Natural killer cell (primary cell): ENCODE measurements at regions not wholly inside any gene's neighbourhood (a gene's known extent, or its start where the extent isn't known, plus 50 kb on each side); places are given as distances from the start of the nearest gene placed in this dataset.

Experiments
- ATAC-seq, 3 donors: fragments of 150-1000 bp in 2 of 3; fragments of 200-7000 bp in 1 of 3; cut with Tn5 transposase; 1 replicate in 1 of 3; 2 replicates in 2 of 3; pipeline ENCODE4 v1.10.0; 2021; ENCODE audit warnings: mild to moderate bottlenecking in 2 of 3, moderate library complexity in 2 of 3
- DNase-seq, 2 donors: peaks; one replicate each; pipeline versions ENCODE4 v3.0.0 to v3.0.0-alpha.2; 2013 to 2021; ENCODE audit warnings: mixed read lengths in 1 of 2
- H3K27ac ChIP-seq: one replicate; pipeline ENCODE4 v1.5.1; 2013; ENCODE audit warnings: mild to moderate bottlenecking, low read length
- H3K27me3 ChIP-seq: one replicate; pipeline ENCODE4 v1.6.1; 2013; ENCODE audit warnings: low read length; ENCODE audit not compliant: control insufficient read depth, insufficient read depth
- H3K36me3 ChIP-seq: one replicate; pipeline ENCODE4 v1.6.1; 2013; ENCODE audit warnings: low read length; ENCODE audit not compliant: control insufficient read depth, insufficient read depth
- H3K4me1 ChIP-seq: one replicate; pipeline ENCODE4 v1.6.1; 2013; ENCODE audit warnings: low read length; ENCODE audit not compliant: control insufficient read depth, insufficient read depth
- H3K4me3 ChIP-seq: one replicate; pipeline ENCODE4 v1.5.1; 2013; ENCODE audit warnings: low read length
- H3K9me3 ChIP-seq: one replicate; pipeline ENCODE4 v1.6.1; 2013; ENCODE audit warnings: low read length; ENCODE audit not compliant: control insufficient read depth, insufficient read depth
- H3K27ac Mint-ChIP-seq, 2 donors: one replicate each; pipeline ENCODE4 v1.8.0; 2022; ENCODE audit warnings: mild to moderate bottlenecking in 2 of 2, mixed read lengths in 2 of 2, moderate library complexity in 1 of 2
- H3K27me3 Mint-ChIP-seq, 2 donors: one replicate each; pipeline ENCODE4 v1.8.0; 2022; ENCODE audit warnings: low read depth in 2 of 2, mixed read lengths in 2 of 2
- H3K36me3 Mint-ChIP-seq: one replicate; pipeline ENCODE4 v1.8.0; 2022; ENCODE audit warnings: mixed read lengths
- H3K4me1 Mint-ChIP-seq, 2 donors: one replicate each; pipeline ENCODE4 v1.8.0; 2022; ENCODE audit warnings: mixed read lengths in 2 of 2
- H3K4me3 Mint-ChIP-seq: one replicate; pipeline ENCODE4 v1.8.0; 2022; ENCODE audit warnings: mild to moderate bottlenecking, moderate library complexity, mixed read lengths
- H3K9me3 Mint-ChIP-seq, 2 donors: one replicate each; pipeline ENCODE4 v1.8.0; 2022; ENCODE audit warnings: mixed read lengths in 2 of 2
- WGBS: methylation state at CpG from one replicate; pipeline ENCODE4 v1.1.7; 2013; ENCODE audit warnings: missing lambda C conversion rate; ENCODE audit not compliant: insufficient coverage; 5-methylcytosine and 5-hydroxymethylcytosine counted together
- intact Hi-C: fragments of 100-400 bp; cut with micrococcal nuclease; formaldehyde crosslinking; loops from one replicate; pipeline ENCODE4 v1.14.2; 2022
- TF ChIP-seq, protein P1 (sequence below): fragments of 200-600 bp; IDR thresholded peaks from one replicate; pipeline ENCODE4 v1.8.0; 2022; ENCODE audit warnings: antibody characterized with exemption

DNA sequence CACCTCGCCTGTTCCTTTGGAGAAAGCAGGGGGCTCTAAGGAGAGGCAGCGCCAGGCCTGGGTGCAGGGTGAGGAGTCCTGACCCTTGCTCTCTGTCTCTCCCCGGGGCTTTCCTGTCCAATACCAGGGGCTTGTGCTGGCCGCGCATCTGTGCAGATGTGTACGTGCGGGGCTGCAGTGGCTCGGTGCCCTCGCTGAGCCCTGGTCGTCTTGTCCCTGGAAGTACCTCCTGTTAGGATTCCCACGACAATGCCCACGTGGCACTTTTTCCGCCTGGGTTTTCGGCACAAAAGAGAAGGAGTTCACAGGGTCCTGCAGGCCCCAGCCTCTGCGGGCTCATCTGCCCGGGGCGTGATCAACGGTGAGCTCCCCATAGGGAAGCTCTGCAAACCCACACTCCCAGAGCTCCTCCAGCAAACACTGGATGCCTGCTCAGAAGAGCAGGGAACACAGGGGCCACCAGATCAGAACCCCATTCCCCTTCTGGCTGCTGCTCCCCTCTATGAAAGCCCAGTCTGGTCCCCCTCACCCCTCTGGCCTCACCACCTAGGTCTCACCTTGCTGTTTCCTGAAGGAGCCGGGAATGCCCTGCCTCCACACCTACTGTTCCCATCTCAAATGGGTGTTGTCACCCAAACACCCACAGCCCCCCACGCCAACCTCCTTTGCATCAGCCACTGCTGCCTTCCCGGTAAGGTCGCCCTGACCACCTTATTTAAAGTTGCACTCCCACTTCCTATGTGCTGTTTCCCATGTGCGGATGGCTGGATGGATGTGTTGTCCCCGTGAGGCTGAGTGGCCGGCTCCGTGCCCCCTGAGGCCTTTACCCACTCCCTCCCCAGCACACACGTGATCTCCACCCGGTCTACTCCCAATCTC, 62.6 kb upstream of the PRR20G start:
- Mint-ChIP-seq H3K27ac (no peak overlapping the region), H3K27me3 (peaks cover 15 to 34% of the 10 kb centered on the region in 2 donors), H3K4me1 (no peaks in the 10 kb centered on the region), H3K9me3 (peaks cover 0 to 2% of the 10 kb centered on the region in 2 donors), H3K36me3 (no peaks in the 10 kb centered on the region), H3K4me3 (no peak overlapping the region)
- Histone ChIP-seq H3K4me3 (no peak overlapping the region), H3K9me3 (no peaks in the 10 kb centered on the region), H3K27ac (no peak overlapping the region), H3K4me1 (no peaks in the 10 kb centered on the region), H3K27me3 (no peaks in the 10 kb centered on the region), H3K36me3 (no peaks in the 10 kb centered on the region)
- ATAC-seq (peak in 1 of 3 donors; percentile 4), DNase-seq (no peak)
- TF ChIP-seq, protein P1, sequence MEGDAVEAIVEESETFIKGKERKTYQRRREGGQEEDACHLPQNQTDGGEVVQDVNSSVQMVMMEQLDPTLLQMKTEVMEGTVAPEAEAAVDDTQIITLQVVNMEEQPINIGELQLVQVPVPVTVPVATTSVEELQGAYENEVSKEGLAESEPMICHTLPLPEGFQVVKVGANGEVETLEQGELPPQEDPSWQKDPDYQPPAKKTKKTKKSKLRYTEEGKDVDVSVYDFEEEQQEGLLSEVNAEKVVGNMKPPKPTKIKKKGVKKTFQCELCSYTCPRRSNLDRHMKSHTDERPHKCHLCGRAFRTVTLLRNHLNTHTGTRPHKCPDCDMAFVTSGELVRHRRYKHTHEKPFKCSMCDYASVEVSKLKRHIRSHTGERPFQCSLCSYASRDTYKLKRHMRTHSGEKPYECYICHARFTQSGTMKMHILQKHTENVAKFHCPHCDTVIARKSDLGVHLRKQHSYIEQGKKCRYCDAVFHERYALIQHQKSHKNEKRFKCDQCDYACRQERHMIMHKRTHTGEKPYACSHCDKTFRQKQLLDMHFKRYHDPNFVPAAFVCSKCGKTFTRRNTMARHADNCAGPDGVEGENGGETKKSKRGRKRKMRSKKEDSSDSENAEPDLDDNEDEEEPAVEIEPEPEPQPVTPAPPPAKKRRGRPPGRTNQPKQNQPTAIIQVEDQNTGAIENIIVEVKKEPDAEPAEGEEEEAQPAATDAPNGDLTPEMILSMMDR = no peak
- intact Hi-C loops = no loop called here
- 70% methylated on average over 28 of the region's 28 CpGs for WGBS

DNA sequence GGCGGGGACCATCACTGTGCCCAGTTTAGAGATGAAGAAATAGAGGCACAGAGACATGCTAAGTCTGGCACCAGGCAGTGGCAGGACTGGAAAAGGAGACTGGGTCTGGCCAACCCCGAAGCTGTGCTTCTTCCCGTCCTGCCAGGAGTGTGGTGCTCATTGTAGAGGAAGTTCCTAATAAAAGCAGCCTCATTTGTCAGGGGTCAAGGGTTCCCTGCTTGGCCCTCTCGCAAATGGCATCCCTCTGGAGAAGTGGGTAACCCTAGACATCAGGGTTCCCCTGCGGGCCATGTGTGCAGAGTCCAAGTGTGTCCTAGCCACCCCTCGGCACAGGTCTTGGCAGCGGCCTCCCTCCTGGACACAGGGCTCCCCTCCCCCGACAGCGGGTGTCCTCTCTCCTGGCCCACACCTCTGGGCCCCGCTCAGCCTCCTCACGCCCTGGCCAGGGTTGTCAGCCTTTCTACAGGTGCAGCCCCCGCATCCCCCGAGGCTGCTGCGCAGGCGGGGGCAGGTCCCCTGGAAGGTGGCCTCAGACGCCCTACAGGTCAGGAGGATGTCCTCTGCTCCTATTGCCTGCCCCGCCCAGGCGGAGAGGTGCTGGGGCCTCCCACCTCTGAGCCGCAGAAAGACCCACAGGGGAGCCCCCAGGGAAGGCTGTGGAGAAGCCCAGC, 61.8 kb upstream of the PRR20G start:
- Histone ChIP-seq H3K27ac (no peak overlapping the region), H3K9me3 (no peaks in the 10 kb centered on the region), H3K4me3 (no peak overlapping the region), H3K27me3 (no peaks in the 10 kb centered on the region), H3K36me3 (no peaks in the 10 kb centered on the region), H3K4me1 (no peaks in the 10 kb centered on the region)
- intact Hi-C loops = no loop called here
- H3K36me3 Mint-ChIP-seq = no peaks in the 10 kb centered on the region
- H3K27me3 Mint-ChIP-seq = peaks cover 15 to 34% of the 10 kb centered on the region in 2 donors
- no peak overlapping the region for H3K27ac Mint-ChIP-seq
- H3K4me3 Mint-ChIP-seq = no peak overlapping the region
- DNase-seq (no peak), ATAC-seq (peak in 1 of 3 donors; percentile 38)
- no peaks in the 10 kb centered on the region for H3K4me1 Mint-ChIP-seq
- H3K9me3 Mint-ChIP-seq = peaks cover 0 to 2% of the 10 kb centered on the region in 2 donors
- WGBS = 71% methylated on average over 19 of the region's 19 CpGs
- TF ChIP-seq, protein P1 = no peak

DNA sequence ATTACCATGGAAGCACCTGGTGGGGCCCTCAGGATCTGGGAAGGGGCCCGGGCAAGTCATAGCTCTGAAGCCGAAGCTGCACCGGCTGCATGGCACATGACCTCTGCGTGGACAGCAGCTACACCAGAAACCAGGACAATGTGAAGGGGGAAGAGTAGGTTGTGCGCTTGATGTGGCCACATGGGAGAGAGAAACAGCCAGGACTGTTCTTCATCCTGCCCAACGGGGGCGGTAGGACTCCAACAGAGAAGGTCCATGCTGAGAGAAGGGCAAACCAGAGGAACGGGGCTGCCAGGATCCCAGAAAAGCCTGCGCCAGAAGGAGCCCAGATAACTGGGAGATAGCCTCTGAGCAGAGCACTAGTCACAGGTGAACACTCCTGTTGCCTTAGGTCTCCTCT, 54.9 kb upstream of the PRR20G start:
- no peak for DNase-seq
- intact Hi-C loops = no loop called here

More for the DNA sequence above, 54.9 kb upstream of the PRR20G start:
- no peak for ATAC-seq
- no peaks in the 10 kb centered on the region for H3K4me1 Mint-ChIP-seq
- Histone ChIP-seq H3K4me1 (no peaks in the 10 kb centered on the region), H3K36me3 (no peaks in the 10 kb centered on the region), H3K27me3 (peaks cover 1% of the 10 kb centered on the region), H3K27ac (no peak overlapping the region), H3K9me3 (no peaks in the 10 kb centered on the region), H3K4me3 (no peak overlapping the region)
- H3K4me3 Mint-ChIP-seq = no peak overlapping the region
- peaks cover 0 to 8% of the 10 kb centered on the region in 2 donors for H3K9me3 Mint-ChIP-seq
- H3K27ac Mint-ChIP-seq = no peak overlapping the region
- no peaks in the 10 kb centered on the region for H3K36me3 Mint-ChIP-seq
- peaks cover 25 to 38% of the 10 kb centered on the region in 2 donors for H3K27me3 Mint-ChIP-seq
- 54% methylated on average over 9 of the region's 9 CpGs for WGBS
- TF ChIP-seq, protein P1 = no peak
